ENCODE measurements at regions not wholly inside any gene's neighbourhood (a gene's known extent, or its start where the extent isn't known, plus 50 kb on each side); places are given as distances from the start of the nearest gene placed in this dataset.

DNA sequence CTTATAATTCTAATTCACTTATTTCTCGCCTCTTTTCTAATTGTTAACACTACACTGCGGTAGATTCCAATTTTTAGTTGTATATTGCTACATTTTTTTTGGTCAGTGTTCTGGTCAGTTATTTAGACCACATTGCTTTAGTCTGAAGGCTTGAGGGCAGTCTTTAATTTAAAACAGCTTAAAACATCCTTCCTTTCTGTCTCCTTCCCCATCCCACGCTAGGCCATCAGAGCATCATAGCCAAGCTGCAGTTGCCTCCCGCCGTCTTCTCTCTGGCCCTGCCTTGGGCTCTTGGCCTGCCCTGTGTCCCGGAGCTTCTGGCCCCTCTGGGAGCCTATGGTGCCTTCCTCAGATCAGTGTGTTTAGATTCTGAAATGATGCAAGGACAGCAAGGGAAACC, 52.6 kb upstream of the GLI2 start:
- TF ChIP-seq, protein P1, sequence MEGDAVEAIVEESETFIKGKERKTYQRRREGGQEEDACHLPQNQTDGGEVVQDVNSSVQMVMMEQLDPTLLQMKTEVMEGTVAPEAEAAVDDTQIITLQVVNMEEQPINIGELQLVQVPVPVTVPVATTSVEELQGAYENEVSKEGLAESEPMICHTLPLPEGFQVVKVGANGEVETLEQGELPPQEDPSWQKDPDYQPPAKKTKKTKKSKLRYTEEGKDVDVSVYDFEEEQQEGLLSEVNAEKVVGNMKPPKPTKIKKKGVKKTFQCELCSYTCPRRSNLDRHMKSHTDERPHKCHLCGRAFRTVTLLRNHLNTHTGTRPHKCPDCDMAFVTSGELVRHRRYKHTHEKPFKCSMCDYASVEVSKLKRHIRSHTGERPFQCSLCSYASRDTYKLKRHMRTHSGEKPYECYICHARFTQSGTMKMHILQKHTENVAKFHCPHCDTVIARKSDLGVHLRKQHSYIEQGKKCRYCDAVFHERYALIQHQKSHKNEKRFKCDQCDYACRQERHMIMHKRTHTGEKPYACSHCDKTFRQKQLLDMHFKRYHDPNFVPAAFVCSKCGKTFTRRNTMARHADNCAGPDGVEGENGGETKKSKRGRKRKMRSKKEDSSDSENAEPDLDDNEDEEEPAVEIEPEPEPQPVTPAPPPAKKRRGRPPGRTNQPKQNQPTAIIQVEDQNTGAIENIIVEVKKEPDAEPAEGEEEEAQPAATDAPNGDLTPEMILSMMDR (conservative IDR thresholded peaks at IDR 0.05), result no peak
- no CpG with 5 or more reads among the region's 6 CpGs for WGBS (ENCODE audit: extremely low coverage, insufficient read length, low lambda C conversion rate)
- Mint-ChIP-seq H3K36me3 (ENCODE audit: insufficient read depth in 1 of 3, low read depth in 3 of 3) (no peaks in the 10 kb centered on the region), H3K4me3 (no peak overlapping the region), H3K9me3 (no peaks in the 10 kb centered on the region; a peak in 2 of 5 replicates), H3K4me1 (peaks cover 2 to 3% of the 10 kb centered on the region in 2 experiments; a peak in 1 of 4 replicates), H3K27me3 (ENCODE audit: low read depth) (peaks cover 67% of the 10 kb centered on the region), H3K27ac (no peak overlapping the region)
- H4K8ac ChIP-seq (replicated peaks; ENCODE audit: insufficient read length, low read depth, low read length), result no peak overlapping the region
- H3K27me3 ChIP-seq (ENCODE audit: insufficient read depth, low read length), result no peaks in the 10 kb centered on the region
- no peaks in the 10 kb centered on the region for H3K79me2 ChIP-seq (ENCODE audit: insufficient read depth, low read length)
- H2BK20ac ChIP-seq (ENCODE audit: low read depth, low read length, poor library complexity, severe bottlenecking), result no peak overlapping the region
- H3K14ac ChIP-seq (ENCODE audit: insufficient read depth, low read length), result no peak overlapping the region
- H4K20me1 ChIP-seq (ENCODE audit: control insufficient read depth, insufficient read depth, insufficient read length), result no peaks in the 10 kb centered on the region
- no peaks in the 10 kb centered on the region for H3K4me1 ChIP-seq (ENCODE audit: insufficient read depth, low read length)
- no peaks in the 10 kb centered on the region for H3K79me1 ChIP-seq (ENCODE audit: insufficient read depth, low read depth, low read length, poor library complexity, severe bottlenecking)
- H3K56ac ChIP-seq (ENCODE audit: insufficient read length, low read depth, low read length), result no peak overlapping the region
- H2AFZ ChIP-seq (ENCODE audit: low read length), result no peak overlapping the region
- H3K27ac ChIP-seq (ENCODE audit: insufficient read length, low read depth, low read length), result no peak overlapping the region
- H2BK120ac ChIP-seq (ENCODE audit: low read depth, low read length, poor library complexity, severe bottlenecking), result no peak overlapping the region
- no peak overlapping the region for H4K91ac ChIP-seq (ENCODE audit: insufficient read length, low read depth, low read length)
- H3K9ac ChIP-seq (ENCODE audit: extremely low read depth, insufficient read length, low read length), result no peak overlapping the region
- H3K23ac ChIP-seq (ENCODE audit: insufficient read length, low read depth, low read length), result no peak overlapping the region
- H3K18ac ChIP-seq (ENCODE audit: insufficient read length, low read depth, low read length), result no peak overlapping the region
- no peak overlapping the region for H4K5ac ChIP-seq (ENCODE audit: insufficient read length, low read depth, low read length)
- H3K23me2 ChIP-seq (ENCODE audit: insufficient read length, low read depth, low read length, poor library complexity, severe bottlenecking), result no peaks in the 10 kb centered on the region
- no peak overlapping the region for H3T11ph ChIP-seq (ENCODE audit: low read length)
- H3K4me2 ChIP-seq (ENCODE audit: insufficient read depth, insufficient read length, low read length), result no peak overlapping the region
- no peak overlapping the region for H2AK5ac ChIP-seq (ENCODE audit: insufficient read length, low read length)
- H2BK12ac ChIP-seq (ENCODE audit: insufficient read length, low read depth, low read length), result no peak overlapping the region
- no peaks in the 10 kb centered on the region for H3K9me3 ChIP-seq (ENCODE audit: control insufficient read depth, low read depth, low read length)
- no peak overlapping the region for H2BK5ac ChIP-seq (ENCODE audit: insufficient read length, low read length)
- no peak for DNase-seq
- H3K4ac ChIP-seq (ENCODE audit: low read depth, low read length), result no peak overlapping the region
- no peak overlapping the region for H2BK15ac ChIP-seq (ENCODE audit: low read depth, low read length)

Measured in H9 (cell line).